MM.1S (cell line): ENCODE measurements at regions not wholly inside any gene's neighbourhood (a gene's known extent, or its start where the extent isn't known, plus 50 kb on each side); places are given as distances from the start of the nearest gene placed in this dataset.

Experiments
- DNase-seq: peaks from one replicate; pipeline ENCODE4 v3.0.0-alpha.2; 2015
- H2AFZ ChIP-seq: fragments of 300-600 bp; sonication (generic); 2 replicates; pipeline ENCODE4 v1.6.0; 2016; ENCODE audit warnings: antibody characterized with exemption, low read length
- H3F3A ChIP-seq: fragments of 300-600 bp; sonication (generic); 2 replicates; pipeline ENCODE4 v1.6.1; 2016; ENCODE audit warnings: mild to moderate bottlenecking, antibody characterized with exemption, low read length, moderate library complexity, mixed read lengths; ENCODE audit not compliant: insufficient read depth
- H3K27ac ChIP-seq: fragments of 300-600 bp; sonication (generic); 2 replicates; pipeline ENCODE4 v1.5.1; 2016; ENCODE audit warnings: mild to moderate bottlenecking, low read length
- H3K27me3 ChIP-seq: fragments of 300-600 bp; sonication (generic); replicated peaks from 2 replicates; pipeline ENCODE4 v1.6.0; 2016; ENCODE audit warnings: low read length; ENCODE audit not compliant: insufficient read depth
- H3K36me3 ChIP-seq: fragments of 300-600 bp; sonication (generic); replicated peaks from 2 replicates; pipeline ENCODE4 v1.6.1; 2016; ENCODE audit warnings: mild to moderate bottlenecking, low read length, mixed read lengths; ENCODE audit not compliant: insufficient read depth
- H3K4me1 ChIP-seq: fragments of 300-600 bp; sonication (generic); 2 replicates; pipeline ENCODE4 v1.6.1; 2016; ENCODE audit warnings: low read length, mixed read lengths
- H3K4me2 ChIP-seq: fragments of 300-600 bp; sonication (generic); 2 replicates; pipeline ENCODE4 v1.6.0; 2016; ENCODE audit warnings: low read depth, low read length
- H3K4me3 ChIP-seq: fragments of 300-600 bp; sonication (generic); 2 replicates; pipeline ENCODE4 v1.5.1; 2016; ENCODE audit warnings: low read length, mixed read lengths
- H3K79me2 ChIP-seq: fragments of 300-600 bp; sonication (generic); 2 replicates; pipeline ENCODE4 v1.6.1; 2016; ENCODE audit warnings: mixed run types, low read length, mixed read lengths
- H3K9ac ChIP-seq: fragments of 300-600 bp; sonication (generic); 2 replicates; pipeline ENCODE4 v1.6.1; 2016; ENCODE audit warnings: low read length, mixed read lengths
- H3K9me2 ChIP-seq: fragments of 300-600 bp; sonication (generic); replicated peaks from 2 replicates; pipeline ENCODE4 v1.6.1; 2016; ENCODE audit warnings: mild to moderate bottlenecking, low read length, mixed read lengths; ENCODE audit not compliant: insufficient read depth
- H3K9me3 ChIP-seq: fragments of 300-600 bp; sonication (generic); replicated peaks from 2 replicates; pipeline ENCODE4 v1.6.1; 2016; ENCODE audit warnings: mild to moderate bottlenecking, low read length, mixed read lengths; ENCODE audit not compliant: insufficient read depth
- H4K20me1 ChIP-seq: fragments of 300-600 bp; sonication (generic); 2 replicates; pipeline ENCODE4 v1.6.1; 2016; ENCODE audit warnings: mild to moderate bottlenecking, low read length, moderate library complexity, mixed read lengths; ENCODE audit not compliant: insufficient read depth
- EZH2 ChIP-seq: fragments of 300-600 bp; sonication (generic); optimal IDR thresholded peaks from 2 replicates; pipeline ENCODE3; 2017; ENCODE audit warnings: low read depth, mild to moderate bottlenecking, antibody characterized with exemption, low read length, mixed read lengths
- EZH2phosphoT487 ChIP-seq: fragments of 300-600 bp; sonication (generic); IDR thresholded peaks from 2 replicates; pipeline ENCODE4 v1.6.1; 2018; ENCODE audit warnings: antibody characterized with exemption, low read length
- TF ChIP-seq, protein P1 (sequence below): fragments of 300-600 bp; sonication (generic); IDR thresholded peaks from 2 replicates; pipeline ENCODE4 v1.5.1; 2016; ENCODE audit warnings: antibody characterized with exemption, low read length, mixed read lengths

DNA sequence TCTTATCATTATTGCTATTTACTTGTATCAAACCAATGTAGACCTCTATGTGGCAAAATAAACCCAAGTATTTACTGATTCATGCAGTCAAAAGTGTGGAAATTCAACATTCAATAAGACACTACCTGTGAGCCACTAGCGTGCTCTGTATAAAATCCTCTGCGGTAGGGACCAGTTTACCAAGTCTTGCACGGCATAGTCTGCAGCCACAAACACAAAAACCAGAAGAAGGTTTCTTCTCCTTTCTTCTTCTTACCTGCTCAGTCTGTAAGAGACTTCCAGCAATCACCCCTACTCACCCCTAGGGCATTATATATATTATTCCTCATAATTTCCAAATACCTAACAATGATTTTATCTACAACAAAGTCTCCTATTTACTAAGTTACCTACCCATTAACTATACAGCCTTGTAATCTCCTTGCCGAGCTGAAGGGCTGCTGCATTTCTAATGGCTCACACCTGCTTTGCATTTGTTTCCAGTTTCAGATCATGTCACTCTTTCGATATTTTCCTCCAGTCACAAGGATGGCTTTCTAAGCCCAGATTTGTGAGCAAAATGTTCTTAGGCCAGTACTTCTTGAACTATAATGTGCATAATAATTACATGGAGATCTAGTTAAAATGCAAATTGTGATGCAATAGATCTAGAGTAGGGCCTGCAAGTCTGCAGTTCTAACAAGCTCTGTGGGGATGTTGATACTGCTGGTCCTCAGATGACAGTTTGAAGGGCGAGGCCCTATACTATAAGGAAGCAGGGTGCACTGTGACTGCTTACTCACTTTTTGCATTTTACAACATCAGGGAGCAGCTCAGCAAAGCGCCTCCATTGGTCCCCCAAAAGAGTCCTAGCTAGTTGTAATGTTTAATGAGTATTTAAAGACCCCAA lies 191.9 kb upstream of the DDI1 start:
- no peaks in the 10 kb centered on the region for H3K9me3 ChIP-seq
- H3K4me2 ChIP-seq: peak overlapping the region; percentile 40
- peaks cover 23% of the 10 kb centered on the region for H3K4me1 ChIP-seq
- H3K4me3 ChIP-seq: no peak overlapping the region
- H3K79me2 ChIP-seq: no peaks in the 10 kb centered on the region
- H3K27me3 ChIP-seq: no peaks in the 10 kb centered on the region
- no peaks in the 10 kb centered on the region for H4K20me1 ChIP-seq
- 0 out of 2 replicates have a peak overlapping the region, but pooled peaks have one; percentile 4 for H2AFZ ChIP-seq
- peak overlapping the region; percentile 62; the same call in 1 of the 2 replicates for H3K27ac ChIP-seq
- peak; percentile 66 for DNase-seq
- no peak for TF ChIP-seq EZH2phosphoT487
- H3K9me2 ChIP-seq: no peaks in the 10 kb centered on the region
- no peaks in the 10 kb centered on the region for H3K36me3 ChIP-seq
- no peak overlapping the region; the same call in 1 of the 2 replicates for H3K9ac ChIP-seq
- peaks cover 11% of the 10 kb centered on the region for H3F3A ChIP-seq

DNA sequence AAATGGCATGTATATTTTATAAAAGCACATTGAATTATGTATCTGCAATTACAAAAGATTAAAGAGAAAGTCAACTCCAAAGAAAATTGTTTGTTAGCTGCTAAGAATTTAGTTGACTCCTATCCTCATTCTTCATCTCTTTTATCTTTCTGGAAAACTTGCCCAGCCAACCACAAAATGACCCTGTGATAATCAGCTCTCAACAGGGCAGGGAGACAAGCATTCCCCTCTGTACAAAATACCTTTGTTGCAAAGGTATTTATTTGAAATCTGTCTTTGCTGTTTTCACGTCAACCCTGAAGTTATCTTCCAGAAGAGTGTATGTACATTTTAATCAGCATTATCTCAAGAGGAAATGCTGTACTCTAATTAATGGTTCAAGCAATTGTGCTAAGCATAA lies 191.1 kb upstream of the DDI1 start:
- Histone ChIP-seq H3K4me2 (peak overlapping the region; percentile 40; the same call in 1 of the 2 replicates), H3K36me3 (no peaks in the 10 kb centered on the region), H3K79me2 (no peaks in the 10 kb centered on the region), H3F3A (peaks cover 11% of the 10 kb centered on the region), H3K4me1 (peaks cover 23% of the 10 kb centered on the region), H3K9me2 (no peaks in the 10 kb centered on the region), H3K27me3 (no peaks in the 10 kb centered on the region), H3K27ac (peak overlapping the region; percentile 62; the same call in 1 of the 2 replicates), H3K9ac (no peak overlapping the region), H4K20me1 (no peaks in the 10 kb centered on the region), H2AFZ (no peak overlapping the region), H3K4me3 (no peak overlapping the region), H3K9me3 (no peaks in the 10 kb centered on the region)
- DNase-seq: no peak
- TF ChIP-seq EZH2 (no peak), EZH2phosphoT487 (no peak)
- TF ChIP-seq, protein P1, sequence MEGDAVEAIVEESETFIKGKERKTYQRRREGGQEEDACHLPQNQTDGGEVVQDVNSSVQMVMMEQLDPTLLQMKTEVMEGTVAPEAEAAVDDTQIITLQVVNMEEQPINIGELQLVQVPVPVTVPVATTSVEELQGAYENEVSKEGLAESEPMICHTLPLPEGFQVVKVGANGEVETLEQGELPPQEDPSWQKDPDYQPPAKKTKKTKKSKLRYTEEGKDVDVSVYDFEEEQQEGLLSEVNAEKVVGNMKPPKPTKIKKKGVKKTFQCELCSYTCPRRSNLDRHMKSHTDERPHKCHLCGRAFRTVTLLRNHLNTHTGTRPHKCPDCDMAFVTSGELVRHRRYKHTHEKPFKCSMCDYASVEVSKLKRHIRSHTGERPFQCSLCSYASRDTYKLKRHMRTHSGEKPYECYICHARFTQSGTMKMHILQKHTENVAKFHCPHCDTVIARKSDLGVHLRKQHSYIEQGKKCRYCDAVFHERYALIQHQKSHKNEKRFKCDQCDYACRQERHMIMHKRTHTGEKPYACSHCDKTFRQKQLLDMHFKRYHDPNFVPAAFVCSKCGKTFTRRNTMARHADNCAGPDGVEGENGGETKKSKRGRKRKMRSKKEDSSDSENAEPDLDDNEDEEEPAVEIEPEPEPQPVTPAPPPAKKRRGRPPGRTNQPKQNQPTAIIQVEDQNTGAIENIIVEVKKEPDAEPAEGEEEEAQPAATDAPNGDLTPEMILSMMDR: no peak

DNA sequence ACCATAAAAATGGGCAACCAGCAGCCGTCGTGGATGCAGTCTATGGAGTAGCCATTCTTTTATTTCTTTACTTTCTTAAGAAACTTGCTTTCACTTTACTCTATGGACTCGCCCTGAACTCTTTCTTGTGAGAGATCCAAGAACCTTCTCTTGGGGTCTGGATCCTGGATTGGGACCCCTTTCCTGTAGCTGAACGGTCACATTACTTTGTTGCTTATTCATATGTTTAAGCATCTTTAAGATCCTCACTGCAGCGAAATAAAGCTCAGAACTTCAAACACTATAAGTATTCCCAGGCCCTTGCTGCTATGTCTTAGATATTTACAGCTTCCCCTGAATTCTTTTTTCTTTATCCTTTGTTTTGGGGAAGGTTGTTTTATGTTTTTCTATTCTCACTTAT lies 187.8 kb upstream of the DDI1 start:
- Histone ChIP-seq H3K9me3 (no peaks in the 10 kb centered on the region), H3K27ac (no peak overlapping the region), H3K27me3 (no peaks in the 10 kb centered on the region), H4K20me1 (no peaks in the 10 kb centered on the region), H2AFZ (no peak overlapping the region), H3K9ac (no peak overlapping the region), H3K4me2 (no peak overlapping the region), H3K4me3 (no peak overlapping the region), H3F3A (peaks cover 11% of the 10 kb centered on the region), H3K36me3 (no peaks in the 10 kb centered on the region), H3K9me2 (no peaks in the 10 kb centered on the region), H3K4me1 (peaks cover 22% of the 10 kb centered on the region), H3K79me2 (no peaks in the 10 kb centered on the region)
- DNase-seq: no peak
- TF ChIP-seq EZH2phosphoT487 (no peak), EZH2 (no peak)
- TF ChIP-seq, protein P1: no peak

DNA sequence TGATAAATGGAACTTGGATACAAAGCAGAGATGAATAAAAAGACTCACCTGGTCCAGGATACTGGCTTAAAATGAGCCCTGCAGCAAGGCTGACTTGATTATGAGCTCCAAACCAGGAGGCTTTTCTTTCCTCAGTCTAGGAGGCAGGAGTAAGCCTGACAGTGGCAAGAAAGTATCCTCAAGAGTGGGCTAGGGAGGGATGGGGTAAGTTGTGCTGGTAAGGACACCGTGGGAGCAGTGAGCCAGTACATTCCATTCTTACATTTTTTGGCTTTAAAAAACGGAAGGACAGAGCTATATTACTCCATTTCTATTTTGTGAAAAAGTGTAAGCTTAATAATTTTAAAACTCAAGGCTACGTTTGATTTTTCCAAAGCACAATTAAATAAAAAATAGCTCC lies 187.1 kb upstream of the DDI1 start:
- Histone ChIP-seq H3K4me1 (peaks cover 15% of the 10 kb centered on the region), H3K27me3 (no peaks in the 10 kb centered on the region), H3K79me2 (no peaks in the 10 kb centered on the region), H3K9me3 (no peaks in the 10 kb centered on the region), H3K27ac (no peak overlapping the region), H3K4me2 (no peak overlapping the region), H2AFZ (no peak overlapping the region), H3K9me2 (no peaks in the 10 kb centered on the region), H3K36me3 (no peaks in the 10 kb centered on the region), H3F3A (peaks cover 6% of the 10 kb centered on the region), H3K4me3 (no peak overlapping the region), H4K20me1 (no peaks in the 10 kb centered on the region), H3K9ac (no peak overlapping the region)
- DNase-seq: no peak
- TF ChIP-seq, protein P1: no peak
- no peak for TF ChIP-seq EZH2
- no peak for TF ChIP-seq EZH2phosphoT487
